ENCODE measurements at regions not wholly inside any gene's neighbourhood (a gene's known extent, or its start where the extent isn't known, plus 50 kb on each side); places are given as distances from the start of the nearest gene placed in this dataset.

- H3K27me3 Mint-ChIP-seq, result peaks cover 14% of the 10 kb centered on the region
- Histone ChIP-seq H3K4me3 (ENCODE audit: control extremely low read depth in 1 of 5, extremely low read depth in 1 of 5, insufficient read depth in 1 of 5, low read depth in 2 of 5, low read length in 4 of 5) (no peak overlapping the region), H2AFZ (ENCODE audit: insufficient read depth, low read depth, low read length, poor library complexity, severe bottlenecking) (no peak overlapping the region), H3K79me2 (ENCODE audit: control insufficient read depth, insufficient read depth, low read length) (no peaks in the 10 kb centered on the region), H3K36me3 (replicated peaks in 1 of 2; ENCODE audit: control extremely low read depth in 1 of 2, control insufficient read depth in 1 of 2, extremely low read depth in 1 of 2, insufficient read depth in 2 of 2, low read length in 1 of 2) (no peaks in the 10 kb centered on the region), H3K9me3 (ENCODE audit: control extremely low read depth in 1 of 3, control insufficient read depth in 2 of 3, insufficient read depth in 1 of 3, low read length in 2 of 3) (peaks cover 0 to 7% (median 0%) of the 10 kb centered on the region in 3 donors), H3K9ac (ENCODE audit: low read length) (no peak overlapping the region), H4K20me1 (ENCODE audit: control insufficient read depth, insufficient read depth, low read length, poor library complexity, severe bottlenecking) (no peaks in the 10 kb centered on the region), H3K4me2 (replicated peaks; ENCODE audit: low read depth, low read length, poor library complexity, severe bottlenecking) (no peak overlapping the region), H3K27me3 (replicated peaks in 1 of 4; ENCODE audit: control extremely low read depth in 1 of 4, control insufficient read depth in 3 of 4, insufficient read depth in 4 of 4, low read length in 3 of 4) (peaks cover 0 to 4% (median 0%) of the 10 kb centered on the region in 4 experiments), H3K27ac (ENCODE audit: low read length in 2 of 2) (no peak overlapping the region), H3K4me1 (ENCODE audit: control insufficient read depth in 2 of 2, insufficient read depth in 2 of 2, low read length in 2 of 2) (no peaks in the 10 kb centered on the region)
- no CpG with 5 or more reads among the region's 2 CpGs for WGBS (ENCODE audit: insufficient coverage)
- ChIA-PET POLR2A (no interaction called here), CTCF (interaction anchor here (2.5 to 5.2 kb wide), 2 partner anchors 13 to 340 kb away, joined by 7 to 25 read pairs; no protein-coding TSS in a partner anchor)
- no peaks in the 10 kb centered on the region for H3K4me1 Mint-ChIP-seq
- TF ChIP-seq EZH2 (IDR thresholded peaks at IDR 0.05; ENCODE audit: borderline replicate concordance, insufficient read depth, low read depth, low read length, poor library complexity, severe bottlenecking) (no peak), CTCF (IDR thresholded peaks at IDR 0.05) (no peak)
- intact Hi-C loops (cut with micrococcal nuclease), result no loop called here
- ATAC-seq (ENCODE audit: low read depth) (no peak), DNase-seq (no peak)
- H3K9me3 Mint-ChIP-seq (ENCODE audit: insufficient read depth), result no peaks in the 10 kb centered on the region
- no peak overlapping the region for H3K27ac Mint-ChIP-seq
- no peak overlapping the region for H3K4me3 Mint-ChIP-seq
Measured at GRCh38 chr18:8994603-8995002, 107.9 kb upstream of the NDUFV2 start.

- CTCF ChIA-PET, result interaction anchor here (2.5 to 5.2 kb wide), 2 partner anchors 13 to 340 kb away, joined by 7 to 25 read pairs; no protein-coding TSS in a partner anchor
- H3K36me3 ChIP-seq (replicated peaks in 1 of 2; ENCODE audit: control extremely low read depth in 1 of 2, control insufficient read depth in 1 of 2, extremely low read depth in 1 of 2, insufficient read depth in 2 of 2, low read length in 1 of 2), result no peaks in the 10 kb centered on the region
Measured at GRCh38 chr18:8995096-8995495, 107.4 kb upstream of the NDUFV2 start.

More at GRCh38 chr18:8995096-8995495, 107.4 kb upstream of the NDUFV2 start:
- no peaks in the 10 kb centered on the region for H3K9me3 Mint-ChIP-seq (ENCODE audit: insufficient read depth)
- TF ChIP-seq CTCF (IDR thresholded peaks at IDR 0.05) (no peak), EZH2 (IDR thresholded peaks at IDR 0.05; ENCODE audit: borderline replicate concordance, insufficient read depth, low read depth, low read length, poor library complexity, severe bottlenecking) (no peak)
- intact Hi-C loops (cut with micrococcal nuclease), result no loop called here
- ATAC-seq (ENCODE audit: low read depth) (no peak), DNase-seq (no peak)
- Histone ChIP-seq H3K4me2 (replicated peaks; ENCODE audit: low read depth, low read length, poor library complexity, severe bottlenecking) (no peak overlapping the region), H3K9ac (ENCODE audit: low read length) (no peak overlapping the region), H3K79me2 (ENCODE audit: control insufficient read depth, insufficient read depth, low read length) (no peaks in the 10 kb centered on the region), H4K20me1 (ENCODE audit: control insufficient read depth, insufficient read depth, low read length, poor library complexity, severe bottlenecking) (no peaks in the 10 kb centered on the region), H2AFZ (ENCODE audit: insufficient read depth, low read depth, low read length, poor library complexity, severe bottlenecking) (no peak overlapping the region), H3K4me1 (ENCODE audit: control insufficient read depth in 2 of 2, insufficient read depth in 2 of 2, low read length in 2 of 2) (no peaks in the 10 kb centered on the region), H3K27me3 (replicated peaks in 1 of 4; ENCODE audit: control extremely low read depth in 1 of 4, control insufficient read depth in 3 of 4, insufficient read depth in 4 of 4, low read length in 3 of 4) (peaks cover 0 to 4% (median 1%) of the 10 kb centered on the region in 4 experiments), H3K27ac (ENCODE audit: low read length in 2 of 2) (no peak overlapping the region), H3K9me3 (ENCODE audit: control extremely low read depth in 1 of 3, control insufficient read depth in 2 of 3, insufficient read depth in 1 of 3, low read length in 2 of 3) (peaks cover 0 to 7% (median 0%) of the 10 kb centered on the region in 3 donors), H3K4me3 (ENCODE audit: control extremely low read depth in 1 of 5, extremely low read depth in 1 of 5, insufficient read depth in 1 of 5, low read depth in 2 of 5, low read length in 4 of 5) (no peak overlapping the region)
- POLR2A ChIA-PET, result no interaction called here
- no peak overlapping the region for H3K27ac Mint-ChIP-seq
- peaks cover 17% of the 10 kb centered on the region for H3K27me3 Mint-ChIP-seq
- no peak overlapping the region for H3K4me3 Mint-ChIP-seq
- H3K4me1 Mint-ChIP-seq, result no peaks in the 10 kb centered on the region
- no CpG with 5 or more reads among the region's 3 CpGs for WGBS (ENCODE audit: insufficient coverage)
